Activated CD8-positive, alpha-beta memory T cell treated with anti-CD3 and anti-CD28 coated beads for 48 hours (primary cell): ENCODE measurements at regions not wholly inside any gene's neighbourhood (a gene's known extent, or its start where the extent isn't known, plus 50 kb on each side); places are given as distances from the start of the nearest gene placed in this dataset.

ENCODE experiments used
- DNase-seq, 3 experiments: peaks; one replicate each; pipeline ENCODE4 v3.0.0-alpha.2; 2020; ENCODE audit warnings: low read depth in 2 of 3, low spot score in 2 of 3

DNA sequence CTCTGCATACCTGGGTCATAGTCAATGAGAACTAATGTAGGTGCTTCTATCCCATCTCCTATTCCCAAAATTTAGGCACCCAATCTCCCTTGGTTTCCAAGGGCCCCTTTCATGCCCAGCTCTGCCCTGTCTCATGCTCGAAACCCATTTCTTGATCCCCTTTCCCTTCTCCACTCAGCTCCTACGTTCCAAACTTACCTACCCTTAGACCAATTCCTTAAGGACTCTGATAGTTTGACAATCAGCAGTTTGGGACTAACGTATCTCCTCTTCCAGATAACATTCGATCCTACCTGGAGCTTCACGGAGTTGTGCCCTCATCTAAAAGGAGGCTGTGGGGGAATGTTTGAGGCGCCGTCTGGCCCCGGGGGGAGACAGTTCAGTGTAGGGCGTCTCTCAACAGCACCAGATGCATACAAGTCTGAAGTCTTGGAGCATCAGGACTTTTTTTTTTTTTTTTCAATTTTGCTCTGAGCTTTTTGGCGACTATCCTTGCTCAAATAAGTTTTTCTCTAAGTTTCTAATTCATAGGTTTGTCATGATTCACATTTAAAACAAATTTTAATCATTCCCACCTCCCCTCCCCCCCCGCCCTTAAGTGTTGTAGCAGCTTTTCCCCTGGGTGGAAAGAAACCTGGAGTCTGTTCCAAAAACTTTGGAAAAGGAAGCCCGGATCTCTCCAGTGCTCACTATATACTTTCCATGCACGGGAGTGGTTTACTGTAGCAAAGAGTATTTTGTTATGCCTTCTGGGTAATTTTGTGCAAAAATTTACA, 141.2 kb upstream of the LGALSL start:
- DNase-seq: no peak

DNA sequence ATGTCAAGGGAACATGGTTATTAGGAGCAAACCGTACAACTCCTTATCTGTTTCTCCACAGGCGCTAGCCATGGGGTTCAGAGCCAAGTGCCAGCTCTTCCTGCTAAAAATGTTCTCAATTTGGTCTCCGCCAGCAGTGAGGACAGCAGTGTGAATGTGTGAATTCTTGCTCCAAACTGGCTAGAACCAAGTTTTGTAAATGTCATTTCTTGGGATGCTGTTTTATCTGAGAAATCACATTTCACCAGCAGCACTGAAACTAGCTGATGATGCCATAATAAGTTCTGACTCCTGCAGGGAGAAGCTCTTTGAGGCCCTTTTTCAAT, 140.6 kb upstream of the LGALSL start:
- DNase-seq: no peak

DNA sequence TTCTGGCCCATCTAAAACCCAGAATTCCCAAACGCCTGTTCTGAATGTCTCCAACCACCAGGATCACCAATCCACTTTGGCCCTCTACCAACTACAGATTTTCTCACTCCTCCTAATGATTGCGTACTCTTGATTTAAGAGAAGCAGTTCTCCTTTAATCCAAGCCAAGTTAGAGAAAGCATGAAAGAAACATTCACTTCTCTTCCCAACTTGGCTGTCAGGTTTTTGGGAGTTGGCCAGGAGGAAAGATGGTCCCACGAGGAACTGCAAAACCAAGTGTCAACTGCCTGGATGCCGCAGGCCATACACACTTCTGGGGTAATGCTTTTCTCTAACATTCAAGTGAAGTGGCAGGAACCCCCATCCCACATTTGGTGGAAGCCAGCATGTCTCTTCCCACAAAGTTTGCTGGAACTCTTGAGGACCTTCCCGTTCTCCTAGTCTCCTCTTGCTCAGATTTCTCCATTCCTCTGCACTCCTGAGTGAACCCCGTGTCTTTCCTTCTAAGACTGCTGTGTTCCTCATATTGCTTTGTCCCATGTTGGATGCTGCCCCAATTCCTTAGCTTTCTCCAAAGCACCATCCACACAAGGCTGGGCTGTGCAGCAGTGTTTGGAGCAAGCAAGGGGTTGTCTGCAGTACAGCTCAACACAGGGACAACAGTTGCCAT, 138.5 kb upstream of the LGALSL start:
- DNase-seq: no peak

GRCh38 chr2:64317707-64318475, 136.1 kb upstream of the LGALSL start:
- no peak for DNase-seq

GRCh38 chr2:64318476-64318748, 135.6 kb upstream of the LGALSL start:
- DNase-seq: no peak

GRCh38 chr2:64319896-64320295, 134.1 kb upstream of the LGALSL start:
- DNase-seq: no peak

DNA sequence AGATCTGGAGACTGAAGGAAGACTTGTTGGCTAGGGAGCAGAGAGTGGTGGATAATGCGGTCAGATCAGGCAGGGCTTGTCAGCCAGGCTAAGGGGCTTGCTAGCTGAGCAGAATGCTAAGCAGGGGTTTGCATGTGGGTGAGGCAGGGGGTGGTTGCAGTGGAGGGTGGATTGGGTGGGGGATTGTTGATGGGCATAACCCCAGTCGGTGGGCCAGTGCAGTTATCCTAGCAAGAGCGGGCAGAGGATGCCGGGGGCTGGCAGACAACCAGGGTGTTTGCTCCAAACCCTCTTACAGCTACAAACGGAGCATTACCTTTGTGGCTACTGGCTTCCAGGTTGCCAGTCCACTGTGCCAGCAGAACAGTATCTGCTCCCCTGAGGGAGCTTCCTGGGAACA, 131.5 kb upstream of the LGALSL start:
- no peak for DNase-seq

- DNase-seq: no peak
These were observed 130.8 kb upstream of the LGALSL start for GRCh38 chr2:64323197-64323596.

DNA sequence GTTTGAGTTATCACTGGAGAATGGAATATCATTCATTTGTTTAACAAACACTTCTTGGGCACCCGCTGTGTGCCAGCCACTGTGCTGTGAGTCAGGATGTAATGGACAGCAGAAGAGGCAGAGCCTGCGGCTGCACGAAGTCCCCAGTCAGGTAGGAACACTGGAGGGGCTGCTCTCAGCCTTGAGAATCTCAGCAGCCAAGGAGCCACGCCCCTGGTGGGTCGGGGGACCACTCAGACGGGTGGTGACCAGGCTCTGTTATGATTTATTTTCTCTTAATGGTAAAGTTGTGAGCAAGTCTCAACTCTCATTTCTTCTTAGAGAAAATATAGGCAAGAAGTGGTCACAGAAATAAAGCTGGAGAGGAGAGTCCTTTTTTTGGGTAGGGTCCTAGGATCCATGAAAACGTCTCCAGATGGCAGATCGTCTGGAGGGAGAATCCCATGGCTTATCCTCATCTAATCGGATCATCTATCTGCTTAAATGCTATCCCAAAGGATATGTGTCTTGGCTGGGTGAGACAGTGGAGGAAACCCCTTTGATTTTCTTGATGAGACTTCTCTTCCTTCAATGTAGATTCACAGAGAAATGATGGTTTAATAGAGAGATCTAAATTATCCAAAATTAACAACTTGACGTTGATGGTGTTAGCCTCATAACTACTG, 129.1 kb upstream of the LGALSL start:
- no peak for DNase-seq

DNA sequence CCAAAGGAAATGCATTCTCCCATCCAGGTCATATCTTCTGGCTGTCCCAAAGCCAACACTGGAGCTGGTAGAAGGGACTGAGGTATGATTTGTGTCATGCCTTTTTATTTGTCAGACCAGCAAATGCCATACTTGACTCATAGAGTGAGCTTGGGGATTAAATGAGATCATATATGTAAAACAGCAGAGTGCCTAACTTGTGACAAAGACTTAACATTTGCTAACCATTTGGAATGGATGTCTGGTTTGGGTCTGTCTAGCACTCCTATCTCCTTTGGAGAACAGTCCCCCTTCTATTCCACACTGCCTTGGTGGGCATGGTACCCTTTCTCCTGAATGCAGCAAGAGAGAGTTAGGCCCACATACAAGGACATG, 128.5 kb upstream of the LGALSL start:
- DNase-seq: no peak

DNA sequence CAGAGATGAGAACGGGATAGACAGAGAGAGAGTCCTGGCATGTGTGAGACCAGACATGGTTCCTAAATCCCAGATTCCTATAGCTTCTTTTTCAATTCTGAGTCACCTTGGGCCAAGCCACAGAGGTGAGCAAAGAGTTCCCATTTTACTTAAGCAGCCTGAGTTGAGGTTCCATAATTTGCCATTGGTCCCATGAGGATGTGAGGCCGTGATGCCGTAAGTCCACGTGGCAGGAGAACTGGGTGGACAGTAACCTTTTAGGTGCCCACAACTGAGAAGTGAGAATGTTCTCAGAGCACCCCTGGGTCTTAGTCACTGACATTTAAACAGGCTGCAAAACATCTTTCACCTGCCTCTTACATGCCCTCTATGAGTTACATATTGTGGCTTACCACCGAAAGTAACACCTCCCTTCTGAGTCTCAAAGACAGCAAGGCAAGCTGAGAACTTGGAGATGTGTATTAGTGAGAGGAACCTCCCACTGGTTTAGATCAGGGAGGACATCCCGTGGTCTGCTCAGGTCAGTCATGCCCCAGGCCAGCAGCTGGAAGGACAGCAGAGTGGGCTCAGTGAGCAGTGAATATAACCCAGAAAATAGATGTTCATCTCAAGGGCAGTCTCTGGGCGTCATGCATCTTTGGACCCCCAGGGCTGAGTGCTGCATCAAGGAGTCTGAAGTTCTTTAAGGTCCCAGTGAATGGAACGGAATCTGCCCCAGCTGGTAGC, 127.9 kb upstream of the LGALSL start:
- peak; percentile 27 to 43 (median 40) for DNase-seq

DNA sequence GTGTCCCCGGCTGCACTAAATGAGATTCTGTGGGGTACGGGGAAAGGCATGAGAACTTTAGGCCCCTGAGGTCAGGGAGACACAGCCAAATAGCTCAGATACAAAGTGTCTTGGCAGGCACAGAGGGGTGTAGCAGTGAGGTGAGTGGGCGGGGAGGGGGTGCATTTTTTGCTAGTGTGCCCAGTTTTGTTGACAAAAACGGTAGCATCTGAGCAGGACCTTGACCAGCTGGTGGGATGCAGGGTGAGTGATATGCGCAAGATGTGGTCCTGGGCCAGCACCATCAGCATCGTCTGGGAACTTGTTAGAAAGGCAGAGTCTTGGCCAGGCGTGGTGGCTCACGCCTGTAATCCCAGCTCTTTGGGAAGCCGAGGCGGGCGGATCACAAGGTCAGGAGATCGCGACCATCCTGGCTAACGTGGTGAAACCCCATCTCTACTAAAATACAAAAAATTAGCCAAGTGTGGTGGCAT, 127.3 kb upstream of the LGALSL start:
- no peak for DNase-seq

DNA sequence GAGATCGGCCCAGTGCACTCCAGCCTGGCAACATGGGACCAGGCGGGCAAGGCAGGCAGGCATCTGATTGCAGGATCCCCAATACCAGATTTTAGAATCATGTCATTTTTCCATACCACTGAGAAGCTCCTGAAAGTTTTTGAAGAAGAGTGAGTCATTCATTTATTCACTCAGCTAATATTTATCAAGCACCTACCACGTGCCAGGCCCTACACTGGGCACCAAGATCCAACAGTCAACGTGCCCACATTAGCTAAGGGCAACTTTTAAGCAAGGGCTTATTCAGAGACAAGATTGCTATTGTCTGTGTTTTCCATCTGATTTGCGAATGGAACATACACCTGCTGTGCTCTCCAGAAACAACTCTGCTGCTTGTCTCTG, 126.8 kb upstream of the LGALSL start:
- DNase-seq: no peak

- DNase-seq: peak in 1 of 3 experiments; percentile 21
These were observed 126.2 kb upstream of the LGALSL start for GRCh38 chr2:64327510-64328414.

DNA sequence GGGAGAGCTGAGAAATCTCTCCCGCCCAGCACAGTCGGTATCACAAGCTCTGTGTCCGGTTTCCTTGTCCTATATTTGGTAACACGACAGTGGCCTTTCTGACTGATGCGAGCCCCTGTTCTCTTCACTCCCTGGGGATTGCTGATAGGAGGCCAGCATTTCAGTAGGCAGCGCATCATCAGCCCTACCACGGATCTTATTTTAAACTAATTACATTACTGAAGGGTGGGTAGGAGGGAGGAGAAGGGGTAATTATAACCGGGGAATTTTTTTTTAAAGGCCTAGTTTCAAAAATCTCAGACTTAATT, 125.6 kb upstream of the LGALSL start:
- no peak for DNase-seq

DNA sequence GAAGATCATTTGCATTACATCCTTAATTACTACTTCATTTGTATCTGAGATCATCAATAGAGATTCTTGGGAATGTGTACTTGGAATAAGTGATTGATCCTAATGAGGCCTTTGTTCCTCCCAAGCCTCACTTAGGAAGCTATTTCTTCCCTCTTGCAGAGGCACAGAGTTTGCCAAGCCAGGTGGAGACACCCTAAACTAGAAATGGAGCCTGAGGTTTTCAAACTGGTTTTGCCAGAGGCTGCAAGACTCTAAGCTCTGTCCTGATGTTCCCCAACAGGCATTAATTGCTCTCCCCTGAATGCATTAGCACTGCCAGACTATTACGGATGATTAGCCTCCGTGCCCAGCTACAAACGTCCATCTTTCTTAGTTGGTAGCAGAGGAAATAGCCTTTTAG, 125.2 kb upstream of the LGALSL start:
- no peak for DNase-seq

- no peak for DNase-seq
These were observed 124.1 kb upstream of the LGALSL start for GRCh38 chr2:64329848-64330247.

GRCh38 chr2:64330281-64331113, 123.5 kb upstream of the LGALSL start:
- peak in 2 of 3 experiments; percentile 54 to 60 for DNase-seq

- no peak for DNase-seq
These were observed 122.8 kb upstream of the LGALSL start for GRCh38 chr2:64331114-64331645.
